OCI-LY1 (cell line): ENCODE measurements at regions not wholly inside any gene's neighbourhood (a gene's known extent, or its start where the extent isn't known, plus 50 kb on each side); places are given as distances from the start of the nearest gene placed in this dataset.

Source experiments
- H2AFZ ChIP-seq: fragments of 200-600 bp; sonication (generic), shearing (Covaris generic); 2 replicates; pipeline ENCODE4 v1.6.0; 2014; ENCODE audit warnings: antibody characterized with exemption, mild to moderate bottlenecking, low read length
- H3F3A ChIP-seq: fragments of 200-600 bp; sonication (generic), shearing (Covaris generic); 2 replicates; pipeline ENCODE4 v1.6.0; 2014; ENCODE audit warnings: mild to moderate bottlenecking, antibody characterized with exemption, low read length, moderate library complexity; ENCODE audit not compliant: insufficient read depth
- H3K27ac ChIP-seq: fragments of 200-600 bp; sonication (generic); 2 replicates; pipeline ENCODE4 v1.5.1; 2014; ENCODE audit warnings: low read length, mixed run types, mild to moderate bottlenecking, low read depth; ENCODE audit not compliant: poor library complexity, severe bottlenecking
- H3K27me3 ChIP-seq: fragments of 200-600 bp; sonication (generic); 2 replicates; pipeline ENCODE4 v1.6.0; 2014; ENCODE audit warnings: antibody characterized with exemption, mild to moderate bottlenecking, low read length, moderate library complexity; ENCODE audit not compliant: insufficient read depth
- H3K36me3 ChIP-seq: fragments of 200-600 bp; sonication (generic); 2 replicates; pipeline ENCODE4 v1.6.1; 2014; ENCODE audit warnings: mild to moderate bottlenecking, antibody characterized with exemption, low read length, moderate library complexity, mixed read lengths; ENCODE audit not compliant: insufficient read depth
- H3K4me1 ChIP-seq: fragments of 200-600 bp; sonication (generic); 2 replicates; pipeline ENCODE4 v1.5.1; 2014; ENCODE audit warnings: mild to moderate bottlenecking, low read length, moderate library complexity; ENCODE audit not compliant: insufficient read depth, severe bottlenecking
- H3K4me2 ChIP-seq: fragments of 200-600 bp; sonication (generic), shearing (Covaris generic); 2 replicates; pipeline ENCODE4 v1.6.1; 2014; ENCODE audit warnings: low read length
- H3K4me3 ChIP-seq: fragments of 200-600 bp; sonication (generic); 2 replicates; pipeline ENCODE4 v1.5.1; 2014; ENCODE audit warnings: low read length, low read depth, mild to moderate bottlenecking, mixed read lengths; ENCODE audit not compliant: poor library complexity, severe bottlenecking
- H3K79me2 ChIP-seq: fragments of 200-600 bp; shearing (Covaris generic); 2 replicates; pipeline ENCODE4 v1.6.1; 2016; ENCODE audit warnings: mixed run types, low read length, mixed read lengths; ENCODE audit not compliant: insufficient read depth
- H3K9ac ChIP-seq: fragments of 200-600 bp; sonication (generic), shearing (Covaris generic); 2 replicates; pipeline ENCODE4 v1.6.1; 2014; ENCODE audit warnings: mild to moderate bottlenecking, low read length, mixed read lengths
- H3K9me2 ChIP-seq: fragments of 200-600 bp; sonication (generic), shearing (Covaris generic); 2 replicates; pipeline ENCODE4 v1.6.1; 2014; ENCODE audit warnings: low read depth, mild to moderate bottlenecking, low read length, mixed read lengths
- H3K9me3 ChIP-seq: fragments of 200-600 bp; shearing (Covaris generic); 2 replicates; pipeline ENCODE4 v1.6.1; 2014; ENCODE audit warnings: low read length, mixed read lengths
- H4K20me1 ChIP-seq: fragments of 200-600 bp; sonication (generic), shearing (Covaris generic); 2 replicates; pipeline ENCODE4 v1.6.0; 2016; ENCODE audit warnings: mild to moderate bottlenecking, low read length; ENCODE audit not compliant: insufficient read depth
- EZH2 ChIP-seq: fragments of 200-600 bp; sonication (generic), shearing (Covaris generic); IDR thresholded peaks from 2 replicates; pipeline ENCODE4 v1.8.0; 2017; ENCODE audit warnings: borderline replicate concordance, mixed run types, mild to moderate bottlenecking, antibody characterized with exemption, low read length, moderate library complexity, mixed read lengths
- TF ChIP-seq, protein P1 (sequence below): fragments of 200-600 bp; sonication (generic), shearing (Covaris generic); IDR thresholded peaks from 2 replicates; pipeline ENCODE4 v1.5.1; 2017; ENCODE audit warnings: mild to moderate bottlenecking, antibody characterized with exemption, low read length, moderate library complexity, mixed read lengths

GRCh38 chr2:22403748-22404147 is 981.2 kb upstream of the KLHL29 start:
- Histone ChIP-seq H2AFZ (no peak overlapping the region), H3K4me2 (no peak overlapping the region), H3K9ac (no peak overlapping the region), H3K9me2 (no peaks in the 10 kb centered on the region), H3K4me3 (no peak overlapping the region), H3K79me2 (no peaks in the 10 kb centered on the region), H3K9me3 (no peaks in the 10 kb centered on the region), H4K20me1 (no peaks in the 10 kb centered on the region), H3K4me1 (no peaks in the 10 kb centered on the region), H3F3A (no peaks in the 10 kb centered on the region), H3K27me3 (no peaks in the 10 kb centered on the region), H3K36me3 (no peaks in the 10 kb centered on the region), H3K27ac (no peak overlapping the region)
- no peak for TF ChIP-seq EZH2
- TF ChIP-seq, protein P1, sequence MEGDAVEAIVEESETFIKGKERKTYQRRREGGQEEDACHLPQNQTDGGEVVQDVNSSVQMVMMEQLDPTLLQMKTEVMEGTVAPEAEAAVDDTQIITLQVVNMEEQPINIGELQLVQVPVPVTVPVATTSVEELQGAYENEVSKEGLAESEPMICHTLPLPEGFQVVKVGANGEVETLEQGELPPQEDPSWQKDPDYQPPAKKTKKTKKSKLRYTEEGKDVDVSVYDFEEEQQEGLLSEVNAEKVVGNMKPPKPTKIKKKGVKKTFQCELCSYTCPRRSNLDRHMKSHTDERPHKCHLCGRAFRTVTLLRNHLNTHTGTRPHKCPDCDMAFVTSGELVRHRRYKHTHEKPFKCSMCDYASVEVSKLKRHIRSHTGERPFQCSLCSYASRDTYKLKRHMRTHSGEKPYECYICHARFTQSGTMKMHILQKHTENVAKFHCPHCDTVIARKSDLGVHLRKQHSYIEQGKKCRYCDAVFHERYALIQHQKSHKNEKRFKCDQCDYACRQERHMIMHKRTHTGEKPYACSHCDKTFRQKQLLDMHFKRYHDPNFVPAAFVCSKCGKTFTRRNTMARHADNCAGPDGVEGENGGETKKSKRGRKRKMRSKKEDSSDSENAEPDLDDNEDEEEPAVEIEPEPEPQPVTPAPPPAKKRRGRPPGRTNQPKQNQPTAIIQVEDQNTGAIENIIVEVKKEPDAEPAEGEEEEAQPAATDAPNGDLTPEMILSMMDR: no peak

- no peak overlapping the region for H3K9ac ChIP-seq
- no peak overlapping the region for H2AFZ ChIP-seq
- no peaks in the 10 kb centered on the region for H4K20me1 ChIP-seq
- H3K4me1 ChIP-seq: no peaks in the 10 kb centered on the region
- H3K36me3 ChIP-seq: no peaks in the 10 kb centered on the region
- no peak overlapping the region for H3K27ac ChIP-seq
- H3F3A ChIP-seq: no peaks in the 10 kb centered on the region
- H3K27me3 ChIP-seq: no peaks in the 10 kb centered on the region
- no peak overlapping the region for H3K4me3 ChIP-seq
- H3K79me2 ChIP-seq: no peaks in the 10 kb centered on the region
- H3K9me3 ChIP-seq: no peaks in the 10 kb centered on the region
- no peaks in the 10 kb centered on the region for H3K9me2 ChIP-seq
- TF ChIP-seq, protein P1: no peak
- no peak for TF ChIP-seq EZH2
- H3K4me2 ChIP-seq: no peak overlapping the region
These were observed 978.4 kb upstream of the KLHL29 start for GRCh38 chr2:22406625-22407024.

DNA sequence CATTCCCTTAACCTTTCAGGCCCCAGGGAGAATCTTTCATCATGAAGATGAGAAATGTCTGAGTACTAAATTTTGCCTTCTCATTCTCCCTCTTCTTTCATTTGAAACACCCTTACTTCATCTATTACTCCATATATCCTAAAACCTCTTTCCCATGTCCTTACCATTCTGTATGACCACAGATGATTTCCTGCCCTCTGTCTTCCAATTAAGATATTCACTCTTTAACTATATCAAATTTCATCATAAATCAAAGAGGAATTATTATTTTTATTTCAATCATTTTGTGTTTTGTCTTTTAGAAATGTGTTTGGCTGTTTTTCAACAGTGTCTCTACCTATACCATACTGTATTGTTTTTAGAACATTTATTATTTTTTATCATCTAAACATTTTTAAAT is 964.9 kb upstream of the KLHL29 start:
- no peaks in the 10 kb centered on the region for H3K79me2 ChIP-seq
- H3K4me3 ChIP-seq: no peak overlapping the region
- H3K4me1 ChIP-seq: no peaks in the 10 kb centered on the region
- no peaks in the 10 kb centered on the region for H3K9me3 ChIP-seq
- TF ChIP-seq, protein P1: no peak
- no peaks in the 10 kb centered on the region for H3K9me2 ChIP-seq
- H3F3A ChIP-seq: no peaks in the 10 kb centered on the region
- no peaks in the 10 kb centered on the region for H3K36me3 ChIP-seq
- no peaks in the 10 kb centered on the region for H4K20me1 ChIP-seq
- no peak overlapping the region for H3K9ac ChIP-seq
- no peaks in the 10 kb centered on the region for H3K27me3 ChIP-seq
- H2AFZ ChIP-seq: no peak overlapping the region
- H3K4me2 ChIP-seq: no peak overlapping the region
- no peak overlapping the region for H3K27ac ChIP-seq
